GM21786 (cell line): ENCODE measurements at regions not wholly inside any gene's neighbourhood (a gene's known extent, or its start where the extent isn't known, plus 50 kb on each side); places are given as distances from the start of the nearest gene placed in this dataset.

Source experiments
- ATAC-seq: cut with Tn5 transposase; IDR thresholded peaks from one replicate; pipeline ENCODE4 v1.9.1; 2021; ENCODE audit not compliant: unreplicated experiment

DNA sequence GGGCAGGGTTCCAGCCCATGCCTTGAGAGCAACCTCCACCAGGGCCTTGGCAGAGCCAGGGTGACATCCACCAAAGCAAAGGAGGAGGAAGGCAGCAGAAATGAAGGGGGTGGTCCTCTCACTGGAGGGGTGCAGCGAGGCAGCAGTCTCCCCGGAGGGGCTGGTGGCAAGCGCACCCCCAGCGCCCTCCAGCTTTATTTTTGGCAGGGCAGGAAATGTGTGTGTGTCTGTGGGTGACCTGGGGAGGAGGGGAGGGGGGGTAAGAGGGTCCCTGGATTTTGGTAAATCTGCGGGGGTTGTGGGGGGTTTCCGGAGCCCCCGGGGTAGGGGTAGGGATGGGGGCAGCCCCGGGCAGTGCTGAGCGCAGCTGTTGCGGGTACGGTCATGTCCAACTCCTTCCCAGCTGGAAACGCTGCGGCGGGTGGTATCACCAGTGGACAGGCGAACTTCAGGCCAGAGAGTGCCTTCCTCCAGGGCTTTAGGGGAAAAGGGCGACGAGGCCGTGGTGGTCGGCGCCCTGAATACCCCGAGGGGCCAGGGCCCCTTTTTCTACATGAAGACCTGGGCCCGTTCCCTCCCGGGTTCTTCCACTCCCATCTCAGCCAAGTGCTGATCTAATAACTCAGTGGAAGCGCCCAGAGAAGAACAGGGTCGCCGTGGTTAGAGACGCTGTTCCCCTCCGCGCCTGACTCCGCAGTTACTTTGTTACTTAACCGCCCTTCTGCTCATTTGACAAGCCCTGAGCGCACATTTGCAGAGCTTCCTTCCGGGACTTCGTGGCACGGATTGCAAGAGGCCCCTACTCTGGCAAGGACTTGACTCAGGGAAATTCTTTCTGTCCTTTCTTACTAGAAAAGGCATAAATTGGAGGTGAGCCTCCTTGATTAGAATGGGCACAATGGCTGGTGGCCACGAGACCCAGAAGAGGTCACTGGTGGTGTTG, 55.2 kb downstream of the FOS start:
- peak; percentile 57 for ATAC-seq

DNA sequence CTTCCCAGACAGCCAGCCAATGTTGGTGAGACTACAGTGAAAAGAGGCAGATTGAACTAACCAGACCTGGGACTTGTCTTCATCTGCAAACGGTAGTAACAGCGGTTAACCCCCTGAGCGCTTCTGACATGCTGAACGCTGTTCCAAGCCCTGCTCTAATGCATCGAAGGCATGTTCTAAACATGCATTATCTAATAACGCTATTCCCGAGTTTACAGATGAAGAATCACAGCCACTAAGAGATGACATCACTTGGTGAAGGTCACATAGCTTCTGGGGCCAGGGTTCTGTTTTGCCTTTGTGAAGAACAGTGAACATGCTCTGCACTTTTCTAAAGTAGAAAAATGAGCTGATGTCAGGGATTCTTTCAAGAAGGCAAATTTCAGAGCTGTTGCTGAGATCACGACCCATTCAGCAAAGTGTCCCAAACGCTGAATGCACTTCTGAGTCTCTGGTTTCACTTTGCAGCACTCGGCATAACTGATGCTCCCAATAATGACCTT, 56.0 kb downstream of the FOS start:
- peak; percentile 33 for ATAC-seq

DNA sequence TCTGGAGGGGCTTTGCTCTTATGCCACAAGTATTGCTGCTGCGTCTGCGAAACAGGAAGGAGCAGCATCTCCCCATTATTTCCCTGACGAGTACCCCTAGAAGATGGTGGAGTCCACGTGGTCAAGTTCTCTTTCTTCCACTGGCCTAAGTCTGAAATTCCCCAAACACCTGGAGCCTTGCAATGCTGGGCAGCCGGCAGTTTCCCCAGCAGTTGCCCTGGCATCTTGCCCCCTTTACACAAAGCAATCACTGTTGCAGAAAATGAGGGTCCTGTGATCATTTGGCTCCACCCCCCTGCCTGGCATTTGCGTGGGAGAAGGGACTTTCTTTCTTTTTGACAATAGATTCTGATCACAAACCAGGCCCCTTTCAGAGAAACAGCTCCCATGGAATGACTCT, 56.9 kb downstream of the FOS start:
- ATAC-seq, result no peak

DNA sequence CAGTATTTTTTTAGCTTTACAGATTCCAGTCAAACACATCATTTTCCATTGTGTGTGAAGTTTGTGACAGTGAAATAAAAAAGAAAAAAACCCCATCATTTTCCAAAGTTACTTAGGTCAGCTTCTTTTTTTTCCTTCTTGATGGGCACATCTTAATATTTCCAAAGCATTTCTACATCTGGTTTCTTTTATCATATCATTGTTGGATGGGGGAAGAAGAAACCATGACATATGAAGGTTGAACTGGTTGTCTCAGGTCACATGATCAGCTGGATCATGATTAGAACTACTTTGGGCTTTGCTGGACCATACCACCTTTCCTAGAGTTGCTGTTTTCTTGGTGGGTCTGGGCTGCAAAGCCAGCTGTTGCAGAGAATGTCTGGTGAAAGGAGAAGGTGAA, 59.8 kb downstream of the FOS start:
- ATAC-seq, result no peak

DNA sequence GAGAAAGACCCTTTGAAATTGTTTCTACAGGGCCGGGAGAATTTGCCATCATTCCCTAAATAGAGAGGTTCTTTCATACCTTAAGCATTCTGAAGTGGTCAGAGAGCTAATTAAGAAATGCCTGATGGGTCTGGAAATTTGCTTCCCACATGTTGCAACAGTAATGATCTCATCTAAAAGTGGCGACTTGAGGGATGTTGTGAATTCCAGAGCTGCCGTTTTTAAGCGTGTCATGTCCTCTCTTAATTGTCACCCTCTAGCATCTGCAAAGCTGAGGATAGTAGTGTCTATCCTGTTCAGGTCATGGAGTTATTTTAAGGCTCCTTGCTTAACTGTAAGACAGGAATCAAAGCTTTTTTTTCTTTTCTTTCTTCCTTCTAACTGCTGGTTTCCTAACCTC, 60.4 kb downstream of the FOS start:
- ATAC-seq, result no peak

DNA sequence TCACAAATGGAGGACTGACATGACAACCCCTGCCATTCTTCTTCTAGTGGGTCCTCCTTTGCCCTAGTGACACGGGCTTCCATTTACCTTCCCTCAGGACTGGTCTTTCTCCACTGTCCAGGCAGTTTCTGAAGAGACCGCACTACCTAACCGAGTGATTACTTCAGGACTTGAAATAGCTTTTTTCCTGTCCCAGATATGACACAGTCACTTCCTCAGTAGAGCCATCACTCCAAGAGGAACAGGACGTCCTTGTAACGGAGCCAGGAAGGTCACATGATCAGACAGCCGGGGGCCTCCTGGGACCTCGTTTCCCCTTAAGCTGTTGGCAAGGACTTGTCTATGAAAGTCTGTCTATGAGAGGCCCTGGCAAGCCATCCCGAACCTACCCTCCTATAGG, 62.3 kb downstream of the FOS start:
- ATAC-seq, result no peak

DNA sequence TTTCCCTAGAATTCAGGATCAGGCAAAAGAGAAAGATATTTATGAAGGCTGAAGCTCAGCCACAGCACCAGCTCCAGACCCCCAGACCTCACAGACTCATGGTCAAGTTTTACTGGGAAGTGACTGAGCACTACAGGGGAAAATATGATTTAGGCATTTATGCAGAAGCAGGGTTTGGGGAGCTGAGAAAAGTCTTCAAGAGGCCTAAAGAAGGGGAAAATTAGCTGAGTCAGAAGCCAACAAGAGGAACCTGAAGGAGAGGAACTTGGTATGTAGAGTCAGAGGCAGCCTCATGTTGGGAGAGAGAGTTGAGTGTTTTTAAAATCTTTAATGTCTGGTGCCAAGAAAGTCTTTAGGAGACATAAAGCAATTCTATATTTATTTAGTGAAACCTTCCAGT, 63.0 kb downstream of the FOS start:
- no peak for ATAC-seq

DNA sequence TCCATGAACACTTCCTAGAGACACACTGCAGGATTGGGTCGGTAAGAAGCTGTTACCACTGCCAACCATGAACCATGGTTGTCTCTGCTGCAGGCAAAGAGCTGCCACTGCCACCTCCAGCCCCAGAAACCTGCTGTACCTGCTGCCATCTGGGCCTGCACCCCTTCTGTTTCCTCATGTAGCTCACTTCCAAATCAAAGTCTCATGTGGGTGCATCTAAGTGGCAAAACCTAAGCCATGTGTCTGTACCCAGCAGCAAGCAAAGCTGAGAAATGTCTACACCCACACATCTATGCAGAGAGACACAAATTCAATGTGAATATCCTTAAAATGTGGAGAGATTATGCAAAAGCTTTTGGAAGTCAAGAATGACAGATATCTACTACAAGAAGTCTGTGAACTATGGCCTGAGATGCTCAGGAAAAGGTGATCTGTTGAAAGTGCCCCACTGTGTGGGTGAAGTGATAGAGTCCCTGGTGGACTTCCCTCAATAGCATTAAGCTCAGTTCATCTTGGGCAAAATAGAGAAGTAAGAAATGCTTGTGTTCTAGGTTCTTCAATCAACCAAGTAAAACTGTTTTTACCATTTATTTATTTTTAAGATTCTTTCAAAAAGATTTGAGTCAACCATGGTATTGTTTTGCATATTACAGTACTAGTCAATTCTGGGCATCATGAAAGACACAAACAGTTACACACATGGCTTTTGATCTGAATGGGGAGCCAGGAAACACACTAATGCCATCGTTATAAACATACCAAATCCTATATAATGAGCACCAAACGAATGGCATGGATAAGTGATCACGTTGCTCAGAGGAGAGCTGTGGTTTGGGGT, 64.4 kb downstream of the FOS start:
- peak; percentile 71 for ATAC-seq

DNA sequence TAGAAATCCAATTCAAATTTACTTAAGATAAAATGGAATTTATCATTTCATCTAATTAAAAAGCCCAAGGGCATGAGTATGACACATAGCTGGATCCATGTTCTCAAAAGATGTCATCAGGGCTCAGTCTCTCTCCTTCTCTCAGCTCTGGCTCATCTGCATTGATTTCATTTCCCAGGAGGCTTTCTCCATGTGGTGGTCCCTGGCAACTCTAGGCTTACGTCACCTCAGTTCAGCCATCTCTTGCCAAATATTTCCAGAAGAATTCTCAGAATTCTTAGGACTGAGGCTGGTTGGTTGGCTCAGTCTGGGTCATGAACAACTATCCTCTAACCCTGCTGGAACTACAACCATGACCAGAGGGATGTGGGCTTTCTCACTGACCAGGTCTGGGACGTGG, 65.3 kb downstream of the FOS start:
- no peak for ATAC-seq

DNA sequence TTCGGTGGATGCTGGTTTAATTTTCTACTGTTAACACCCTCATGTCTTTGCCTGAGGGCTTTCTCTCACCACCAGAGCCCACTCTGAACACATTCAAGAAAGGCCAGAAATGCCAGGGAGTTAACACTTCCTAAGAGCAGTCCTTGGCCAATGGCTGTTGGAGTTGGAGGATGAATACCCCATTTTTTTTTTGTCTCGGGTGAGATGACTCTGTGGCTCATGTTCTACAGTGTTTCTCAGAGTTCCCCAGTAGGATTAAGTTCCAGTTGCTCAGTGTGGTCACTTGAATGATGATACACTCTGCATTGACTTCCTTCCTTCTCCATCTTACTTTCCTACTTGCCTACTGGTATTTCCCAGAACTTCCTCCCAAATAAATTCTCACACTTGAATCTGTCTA, 65.8 kb downstream of the FOS start:
- ATAC-seq, result no peak

DNA sequence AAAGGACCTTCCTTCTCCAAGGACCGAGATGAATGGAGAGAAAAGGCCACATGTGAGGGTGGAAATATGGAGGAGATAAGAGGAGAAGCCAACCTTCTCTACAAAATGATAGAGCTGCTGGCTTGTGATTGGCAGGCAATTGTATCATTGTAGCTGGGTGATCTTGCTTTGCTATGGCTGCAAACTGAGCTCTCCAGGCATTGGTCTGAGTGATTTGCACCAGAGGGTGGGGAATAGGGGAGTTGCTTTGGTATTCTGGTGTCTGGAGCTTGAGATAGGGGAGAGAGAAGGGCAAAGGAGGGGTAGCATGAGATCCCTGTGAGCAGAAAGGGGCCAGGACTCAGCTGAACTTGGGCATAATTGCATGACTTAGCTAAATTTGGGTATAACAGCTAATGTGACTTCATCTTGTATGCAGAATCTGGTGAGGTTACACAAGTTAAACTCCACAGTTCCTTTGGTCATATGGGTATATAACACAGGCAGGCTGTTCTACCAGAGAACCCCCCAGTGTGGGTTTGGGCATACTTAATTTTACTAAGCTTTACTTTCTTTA, 72.0 kb downstream of the FOS start:
- ATAC-seq, result no peak

DNA sequence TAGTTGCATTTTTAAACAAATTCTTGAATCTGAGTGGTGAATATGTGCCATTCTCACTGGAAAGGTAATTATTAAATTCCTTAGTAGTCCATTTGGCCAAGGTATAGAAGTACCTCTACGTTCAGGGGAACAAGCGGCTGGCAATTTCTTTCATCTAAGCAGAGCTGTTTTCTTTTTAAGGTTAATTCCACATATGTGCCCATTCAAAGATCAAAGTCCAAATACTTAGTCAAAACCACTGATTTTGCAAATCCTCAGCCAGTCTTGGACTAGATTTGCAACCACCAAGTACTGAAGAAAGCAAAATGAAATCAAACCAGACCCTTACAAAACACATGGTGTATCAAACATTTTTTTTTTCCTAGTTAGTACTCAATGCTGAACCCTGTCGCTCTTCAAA, 68.7 kb upstream of the JDP2 start:
- no peak for ATAC-seq

DNA sequence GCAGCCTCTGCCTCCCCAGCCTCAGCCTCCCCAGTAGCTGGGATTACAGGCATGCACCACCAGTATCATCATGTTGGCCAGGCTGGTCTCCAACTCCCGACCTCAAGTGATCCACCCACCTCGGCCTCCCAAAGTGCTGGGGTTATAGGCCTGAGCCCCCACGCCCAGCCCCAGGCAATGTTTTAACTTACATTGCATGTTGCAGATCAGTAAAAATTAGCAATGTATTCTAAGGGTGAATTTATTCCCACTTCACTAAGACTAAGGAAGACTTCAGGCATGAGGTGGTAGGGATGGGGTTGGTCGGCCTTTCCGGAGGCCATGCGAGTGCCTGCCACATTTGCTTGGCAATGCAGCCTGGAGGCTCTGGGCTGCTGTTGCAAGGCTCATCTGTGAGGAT, 66.8 kb upstream of the JDP2 start:
- no peak for ATAC-seq

DNA sequence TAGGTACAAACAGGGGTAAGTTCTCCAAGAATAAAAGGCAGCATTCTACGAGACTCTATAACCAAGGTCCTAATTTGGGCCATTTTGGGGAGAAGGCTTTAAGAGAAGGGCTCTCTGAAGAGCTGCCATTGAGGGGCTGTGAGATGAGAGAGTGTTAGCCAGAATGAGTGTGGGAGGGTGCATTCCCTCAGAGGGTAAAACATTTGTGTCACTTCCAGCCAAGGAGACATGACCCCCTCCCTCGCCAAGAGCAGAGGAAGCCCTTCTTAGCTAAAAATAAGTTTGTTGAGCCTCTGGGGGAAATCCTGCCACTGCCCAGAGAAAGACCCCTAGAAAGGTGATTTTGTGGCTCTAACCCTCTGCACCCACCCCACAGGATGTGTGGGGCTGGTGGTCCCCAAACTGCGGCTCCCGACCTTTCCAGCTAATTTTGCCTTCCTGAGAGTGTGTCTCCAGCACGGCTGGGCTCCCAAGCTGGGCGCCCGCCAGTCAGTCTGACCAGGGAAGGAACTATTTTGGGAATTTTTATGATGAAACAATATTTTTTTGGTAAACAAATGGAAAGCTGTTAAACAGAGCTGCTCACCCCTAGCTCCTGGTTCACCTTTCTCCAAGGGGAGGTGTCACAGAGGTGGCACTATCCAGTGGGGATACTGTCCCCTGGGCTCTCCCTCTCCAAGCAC, 65.9 kb upstream of the JDP2 start:
- ATAC-seq, result no peak

DNA sequence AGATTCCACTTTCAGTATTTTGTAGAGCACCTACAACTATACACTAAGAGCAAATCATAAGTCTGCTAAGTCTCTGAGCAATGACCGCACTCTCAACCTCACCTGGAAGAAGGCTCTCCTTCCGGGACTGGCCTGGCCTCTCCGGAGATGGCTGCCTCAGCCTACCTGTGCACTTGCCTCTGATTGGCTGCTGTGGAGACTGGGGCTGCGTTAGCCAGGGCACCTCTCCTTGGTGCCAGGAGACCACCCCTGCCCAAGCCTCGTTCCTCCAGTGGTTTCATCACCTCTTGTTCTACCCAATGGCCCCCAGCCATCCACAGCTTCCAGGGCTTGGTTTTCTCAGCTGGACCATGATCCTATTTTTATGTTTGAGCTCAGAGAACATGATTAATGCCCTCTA, 64.7 kb upstream of the JDP2 start:
- no peak for ATAC-seq

DNA sequence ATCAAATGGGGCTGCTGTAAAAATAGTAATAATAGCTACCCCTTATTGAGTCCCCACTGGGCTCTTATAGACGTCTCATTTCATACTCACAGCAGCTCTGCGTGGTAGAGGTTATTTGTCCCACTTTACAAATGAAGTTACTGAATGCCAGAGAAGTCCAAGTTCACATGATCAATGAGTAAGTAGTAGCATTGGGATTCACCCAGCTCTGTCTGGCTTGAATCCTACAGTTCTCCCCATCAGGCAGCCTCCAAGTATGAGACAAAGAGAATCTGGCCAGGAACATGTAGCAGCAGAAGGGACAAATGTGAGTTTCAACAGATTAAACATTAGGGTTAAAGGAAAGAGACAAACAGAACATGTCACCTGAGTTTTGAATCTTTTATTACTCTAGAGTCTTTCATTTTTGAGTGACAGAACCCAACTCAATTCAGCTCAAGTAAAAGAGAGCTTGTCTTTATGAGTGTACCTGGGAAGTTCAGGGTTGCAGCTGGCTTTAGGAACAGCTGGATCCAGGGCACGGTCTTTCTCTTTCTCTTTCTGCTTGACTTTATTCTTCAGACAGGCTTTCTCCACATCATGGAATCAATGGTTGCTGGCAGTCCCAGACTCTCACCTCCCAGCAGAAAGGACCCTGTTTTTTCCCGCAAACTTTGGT, 64.1 kb upstream of the JDP2 start:
- ATAC-seq, result no peak

DNA sequence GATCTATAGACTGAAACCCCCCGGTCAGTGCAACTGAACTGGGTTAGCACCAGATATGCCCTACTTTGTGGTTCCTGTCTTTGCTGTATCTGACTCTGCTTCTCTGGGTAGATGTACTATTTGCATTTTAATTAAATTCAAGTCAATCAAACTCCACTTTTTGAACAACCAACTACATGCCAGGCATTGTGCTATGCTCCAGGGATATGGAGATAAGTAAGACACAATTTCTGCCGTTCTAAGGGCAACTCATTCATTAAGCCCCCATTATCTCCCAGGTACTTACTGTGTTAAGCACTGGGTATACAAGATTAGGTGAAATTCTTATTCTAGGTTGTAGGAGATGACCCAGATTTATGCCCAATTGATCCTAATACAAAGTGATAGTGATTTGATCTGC, 62.7 kb upstream of the JDP2 start:
- no peak for ATAC-seq

DNA sequence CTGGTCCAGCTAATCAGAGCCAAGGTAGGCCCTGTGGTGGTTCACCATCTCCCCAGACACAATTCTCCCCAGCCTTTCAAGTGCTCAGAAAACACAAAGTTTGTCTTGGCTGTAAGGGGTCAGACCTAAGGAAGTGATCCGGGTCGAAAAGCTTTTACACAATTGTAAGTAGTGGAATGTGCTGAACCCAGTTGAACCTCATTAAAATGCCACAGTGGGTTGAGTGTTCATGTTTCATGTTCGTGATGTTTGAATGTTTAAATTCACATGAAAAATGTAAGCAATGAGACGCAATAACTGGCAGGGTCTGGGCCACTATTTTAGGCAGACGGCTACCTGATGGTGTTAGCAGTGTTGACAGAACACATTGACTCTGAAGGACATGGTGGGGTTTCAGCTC, 60.9 kb upstream of the JDP2 start:
- no peak for ATAC-seq

DNA sequence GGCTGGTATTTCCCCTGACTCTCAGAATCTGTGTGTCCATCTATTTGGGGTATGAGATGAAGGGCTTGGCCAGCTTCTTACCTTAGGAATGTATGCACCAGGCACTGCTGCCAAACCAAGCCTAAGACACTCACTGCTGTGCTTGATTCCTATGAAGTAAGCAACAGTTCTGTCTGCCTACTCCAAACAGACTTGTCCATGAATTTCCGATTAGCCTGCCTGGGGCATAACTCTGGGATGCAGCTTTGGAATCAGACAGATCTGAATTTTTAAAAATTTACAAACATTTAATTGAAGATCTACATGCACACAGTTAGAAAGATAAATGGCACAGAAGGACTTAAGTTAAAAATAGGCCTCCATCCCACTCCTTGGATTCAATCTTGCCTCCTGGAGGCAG, 59.5 kb upstream of the JDP2 start:
- no peak for ATAC-seq

DNA sequence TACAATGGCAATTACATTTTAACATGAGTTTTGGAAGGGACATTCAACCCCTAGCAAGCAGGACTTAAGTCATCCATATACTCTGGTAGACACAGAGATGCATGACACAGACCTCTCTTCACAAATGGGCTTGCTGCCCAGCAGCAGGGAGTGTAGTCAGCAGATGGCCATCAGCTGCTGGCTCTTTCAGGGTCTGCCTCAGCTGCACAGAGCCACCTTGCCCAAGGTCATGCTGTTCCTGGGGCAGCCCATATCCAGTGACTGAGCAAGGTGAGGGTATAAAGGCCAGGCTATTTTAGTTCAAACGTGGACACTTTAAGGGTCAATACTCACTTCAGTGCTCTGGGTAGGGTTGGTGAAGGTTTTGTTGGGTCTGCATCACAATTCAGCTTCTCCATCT, 58.3 kb upstream of the JDP2 start:
- no peak for ATAC-seq
